ENCODE measurements at regions not wholly inside any gene's neighbourhood (a gene's known extent, or its start where the extent isn't known, plus 50 kb on each side); places are given as distances from the start of the nearest gene placed in this dataset.

- no peak overlapping the region for H3K4me2 ChIP-seq (ENCODE audit: low read length)
- DNase-seq (ENCODE audit: low read depth, low spot score) (no peak), ATAC-seq (no peak)
- H3K4me3 ChIP-seq (replicated peaks in 1 of 2; ENCODE audit: low read depth in 1 of 2, low read length in 2 of 2): no peak overlapping the region
- H3K36me3 ChIP-seq (ENCODE audit: control insufficient read depth in 1 of 2, insufficient read depth in 2 of 2, low read length in 2 of 2): no peaks in the 10 kb centered on the region
- BruUV-seq (replicated peaks): no TSS peak
- H3K9me3 ChIP-seq (ENCODE audit: control insufficient read depth in 1 of 2, insufficient read depth in 1 of 2, low read depth in 1 of 2, low read length in 2 of 2): no peaks in the 10 kb centered on the region
- H4K20me1 ChIP-seq (ENCODE audit: insufficient read depth): no peaks in the 10 kb centered on the region
- CTCF ChIA-PET: no interaction called here
- no peak overlapping the region for H2AFZ ChIP-seq (ENCODE audit: low read depth, low read length, poor library complexity, severe bottlenecking)
- no peak overlapping the region for H3K27ac ChIP-seq (ENCODE audit: low read depth, low read length)
- H3K27me3 ChIP-seq (ENCODE audit: insufficient read depth, low read length): no peaks in the 10 kb centered on the region
- H3K79me2 ChIP-seq (ENCODE audit: insufficient read depth, low read length): no peaks in the 10 kb centered on the region
- TF ChIP-seq ZFX (IDR thresholded peaks at IDR 0.05): no peak
- TF ChIP-seq ZNF274 (IDR thresholded peaks at IDR 0.05; ENCODE audit: low read depth, low read length): no peak
- TF ChIP-seq CTCF (IDR thresholded peaks at IDR 0.05 in 2 of 3, conservative IDR thresholded peaks at IDR 0.05 in 1 of 3; ENCODE audit: borderline replicate concordance in 1 of 3, insufficient read depth in 1 of 3, low read depth in 2 of 3, low read length in 2 of 3): no peak
- no peak for TF ChIP-seq POLR2A (IDR thresholded peaks at IDR 0.05; ENCODE audit: borderline replicate concordance, extremely low read depth, insufficient read depth, insufficient read length)
- TF ChIP-seq MAX (IDR thresholded peaks at IDR 0.05): no peak
- TF ChIP-seq SRF (IDR thresholded peaks at IDR 0.05; ENCODE audit: low read depth): no peak
- no peak for TF ChIP-seq FOSL1 (IDR thresholded peaks at IDR 0.05; ENCODE audit: low read depth)
- no peak for TF ChIP-seq CBX3 (IDR thresholded peaks at IDR 0.05; ENCODE audit: low read depth)
- no peak for TF ChIP-seq EGR1 (IDR thresholded peaks at IDR 0.05; ENCODE audit: low read depth)
- TF ChIP-seq TCF7L2 (IDR thresholded peaks at IDR 0.05; ENCODE audit: borderline replicate concordance, extremely low read depth, insufficient read depth, insufficient read length): no peak
- intact Hi-C loops (cut with micrococcal nuclease): no loop called here
- RAD21 ChIA-PET (ENCODE audit: low non-redundant PET in 1 of 2, low total read pairs in 2 of 2, uncharacterized antibody in 2 of 2, unreplicated experiment in 2 of 2): no interaction called here
- POLR2A ChIA-PET: no interaction called here
- no peaks in the 10 kb centered on the region for H3K9me2 ChIP-seq (ENCODE audit: insufficient read depth)
- no peaks in the 10 kb centered on the region for H3K4me1 ChIP-seq (ENCODE audit: control insufficient read depth in 1 of 2, insufficient read depth in 2 of 2, low read length in 2 of 2)
- H3K9ac ChIP-seq (ENCODE audit: low read length): no peak overlapping the region
Observed at GRCh38 chr5:99285606-99286005, 356.8 kb upstream of the CHD1 start.

GRCh38 chr5:99275128-99275527, 346.3 kb upstream of the CHD1 start:
- POLR2A ChIA-PET: no interaction called here
- intact Hi-C loops (cut with micrococcal nuclease): no loop called here
- Histone ChIP-seq H3K79me2 (ENCODE audit: insufficient read depth, low read length) (no peaks in the 10 kb centered on the region), H3K27ac (ENCODE audit: low read depth, low read length) (no peak overlapping the region), H2AFZ (ENCODE audit: low read depth, low read length, poor library complexity, severe bottlenecking) (no peak overlapping the region), H4K20me1 (ENCODE audit: insufficient read depth) (no peaks in the 10 kb centered on the region), H3K4me1 (ENCODE audit: control insufficient read depth in 1 of 2, insufficient read depth in 2 of 2, low read length in 2 of 2) (no peaks in the 10 kb centered on the region), H3K9me3 (ENCODE audit: control insufficient read depth in 1 of 2, insufficient read depth in 1 of 2, low read depth in 1 of 2, low read length in 2 of 2) (no peaks in the 10 kb centered on the region), H3K4me3 (replicated peaks in 1 of 2; ENCODE audit: low read depth in 1 of 2, low read length in 2 of 2) (no peak overlapping the region), H3K4me2 (ENCODE audit: low read length) (no peak overlapping the region), H3K9me2 (ENCODE audit: insufficient read depth) (no peaks in the 10 kb centered on the region), H3K36me3 (ENCODE audit: control insufficient read depth in 1 of 2, insufficient read depth in 2 of 2, low read length in 2 of 2) (no peaks in the 10 kb centered on the region), H3K9ac (ENCODE audit: low read length) (no peak overlapping the region), H3K27me3 (ENCODE audit: insufficient read depth, low read length) (no peaks in the 10 kb centered on the region)
- no peak for DNase-seq (ENCODE audit: low read depth, low spot score)
- CTCF ChIA-PET: no interaction called here
- BruUV-seq (replicated peaks): no TSS peak
- RAD21 ChIA-PET (ENCODE audit: low non-redundant PET in 1 of 2, low total read pairs in 2 of 2, uncharacterized antibody in 2 of 2, unreplicated experiment in 2 of 2): no interaction called here
- ATAC-seq: no peak
- TF ChIP-seq EZH2 (IDR thresholded peaks at IDR 0.05): no peak
- TF ChIP-seq SP1 (IDR thresholded peaks at IDR 0.05; ENCODE audit: low read depth): no peak
- no peak for TF ChIP-seq CTCF (IDR thresholded peaks at IDR 0.05 in 2 of 3, conservative IDR thresholded peaks at IDR 0.05 in 1 of 3; ENCODE audit: borderline replicate concordance in 1 of 3, insufficient read depth in 1 of 3, low read depth in 2 of 3, low read length in 2 of 3)
- TF ChIP-seq CEBPB (IDR thresholded peaks at IDR 0.05; ENCODE audit: low read depth): no peak
- TF ChIP-seq YY1 (IDR thresholded peaks at IDR 0.05; ENCODE audit: extremely low read depth, insufficient replicate concordance, low read depth, low read length): no peak
- no peak for TF ChIP-seq ZNF274 (IDR thresholded peaks at IDR 0.05; ENCODE audit: low read depth, low read length)
- no peak for TF ChIP-seq SIN3A (IDR thresholded peaks at IDR 0.05; ENCODE audit: low read depth)
- no peak for TF ChIP-seq RAD21 (IDR thresholded peaks at IDR 0.05; ENCODE audit: low read depth)
- TF ChIP-seq ATF3 (IDR thresholded peaks at IDR 0.05): no peak
- TF ChIP-seq ELF1 (IDR thresholded peaks at IDR 0.05; ENCODE audit: borderline replicate concordance, low read depth): no peak
